AG09319 (cell line): ENCODE measurements at regions not wholly inside any gene's neighbourhood (a gene's known extent, or its start where the extent isn't known, plus 50 kb on each side); places are given as distances from the start of the nearest gene placed in this dataset.

Source experiments
- DNase-seq: peaks from one replicate; pipeline ENCODE4 v3.0.0-alpha.2; 2010; ENCODE audit warnings: low read depth; ENCODE audit errors: extremely low read depth
- CTCF ChIP-seq: IDR thresholded peaks from 2 replicates; pipeline ENCODE4 v1.5.1; 2011; ENCODE audit warnings: low read depth, mild to moderate bottlenecking, inconsistent platforms, low read length, moderate library complexity

- TF ChIP-seq CTCF = no peak; the same call in 1 of the 2 replicates
- DNase-seq = no peak
Observed at GRCh38 chr21:43315244-43316137, 111.4 kb downstream of the SIK1 start.

- DNase-seq = no peak
- no peak for TF ChIP-seq CTCF
Observed at GRCh38 chr21:43313939-43314405, 113.0 kb downstream of the SIK1 start.

GRCh38 chr21:43313221-43313938 is 113.6 kb downstream of the SIK1 start:
- DNase-seq = no peak
- no peak for TF ChIP-seq CTCF

- no peak for DNase-seq
Observed at GRCh38 chr21:43312751-43313169, 114.2 kb downstream of the SIK1 start.

GRCh38 chr21:43312011-43312410 is 114.9 kb downstream of the SIK1 start:
- no peak for DNase-seq
- TF ChIP-seq CTCF = no peak

More at GRCh38 chr21:43312751-43313169, 114.2 kb downstream of the SIK1 start:
- TF ChIP-seq CTCF = no peak

- no peak for TF ChIP-seq CTCF
- no peak for DNase-seq
Observed at GRCh38 chr21:43311301-43311817, 115.6 kb downstream of the SIK1 start.
